GM18909 (cell line): ENCODE measurements at regions not wholly inside any gene's neighbourhood (a gene's known extent, or its start where the extent isn't known, plus 50 kb on each side); places are given as distances from the start of the nearest gene placed in this dataset.
A peak's percentile ranks its signal among the peaks of the same experiment; 100 is the strongest.

Experiments used
- ATAC-seq: cut with Tn5 transposase; IDR thresholded peaks from one replicate; pipeline ENCODE4 v1.9.1; 2021; ENCODE audit warnings: mild to moderate bottlenecking; ENCODE audit not compliant: unreplicated experiment, poor library complexity

- ATAC-seq: no peak
These were observed 328.7 kb upstream of the EDNRB start for GRCh38 chr13:78247362-78247761.

GRCh38 chr13:78241278-78241919 is 322.8 kb upstream of the EDNRB start:
- no peak for ATAC-seq

GRCh38 chr13:78239714-78240113 is 321.1 kb upstream of the EDNRB start:
- ATAC-seq: no peak

- no peak for ATAC-seq
These were observed 320.3 kb upstream of the EDNRB start for GRCh38 chr13:78238911-78239310.

- no peak for ATAC-seq
These were observed 310.3 kb upstream of the EDNRB start for GRCh38 chr13:78228940-78229339.

GRCh38 chr13:78228211-78228610 is 309.6 kb upstream of the EDNRB start:
- no peak for ATAC-seq

GRCh38 chr13:78227709-78228108 is 309.1 kb upstream of the EDNRB start:
- ATAC-seq: no peak

GRCh38 chr13:78215458-78216108 is 297.0 kb upstream of the EDNRB start:
- no peak for ATAC-seq

GRCh38 chr13:78201411-78201810 is 282.8 kb upstream of the EDNRB start:
- peak; percentile 53 for ATAC-seq

GRCh38 chr13:78198821-78199220 is 280.2 kb upstream of the EDNRB start:
- ATAC-seq: no peak

- ATAC-seq: no peak
These were observed 279.8 kb upstream of the EDNRB start for GRCh38 chr13:78198419-78198818.

- ATAC-seq: no peak
These were observed 278.6 kb upstream of the EDNRB start for GRCh38 chr13:78197231-78197630.

- ATAC-seq: no peak
These were observed 276.4 kb upstream of the EDNRB start for GRCh38 chr13:78194904-78195639.

GRCh38 chr13:78193846-78194245 is 275.2 kb upstream of the EDNRB start:
- no peak for ATAC-seq

- no peak for ATAC-seq
These were observed 274.1 kb upstream of the EDNRB start for GRCh38 chr13:78192716-78193115.

GRCh38 chr13:78190296-78190695 is 271.7 kb upstream of the EDNRB start:
- no peak for ATAC-seq

- ATAC-seq: no peak
These were observed 269.1 kb upstream of the EDNRB start for GRCh38 chr13:78187781-78188180.

GRCh38 chr13:78185700-78186099 is 267.1 kb upstream of the EDNRB start:
- no peak for ATAC-seq

GRCh38 chr13:78183732-78184131 is 265.1 kb upstream of the EDNRB start:
- ATAC-seq: no peak

GRCh38 chr13:78182813-78183212 is 264.2 kb upstream of the EDNRB start:
- no peak for ATAC-seq

- ATAC-seq: no peak
These were observed 258.7 kb upstream of the EDNRB start for GRCh38 chr13:78177306-78177705.

GRCh38 chr13:78176880-78177279 is 258.2 kb upstream of the EDNRB start:
- ATAC-seq: no peak
